ENCODE measurements at regions not wholly inside any gene's neighbourhood (a gene's known extent, or its start where the extent isn't known, plus 50 kb on each side); places are given as distances from the start of the nearest gene placed in this dataset.

- DNase-seq (ENCODE audit: low spot score), result peak; percentile 92
Observed at GRCh38 chr14:104341532-104342434, 203.4 kb downstream of the KIF26A start.

GRCh38 chr14:104342435-104343293 lies 204.3 kb downstream of the KIF26A start:
- no peak for DNase-seq (ENCODE audit: low spot score)

GRCh38 chr14:104343294-104343625 lies 204.9 kb downstream of the KIF26A start:
- DNase-seq (ENCODE audit: low spot score), result no peak

GRCh38 chr14:104343690-104344640 lies 205.6 kb downstream of the KIF26A start:
- no peak for DNase-seq (ENCODE audit: low spot score)

GRCh38 chr14:104344818-104345620 lies 206.6 kb downstream of the KIF26A start:
- no peak for DNase-seq (ENCODE audit: low spot score)

- DNase-seq (ENCODE audit: low spot score), result no peak
Observed at GRCh38 chr14:104345621-104346462, 207.5 kb downstream of the KIF26A start.

GRCh38 chr14:104346608-104347007 lies 208.2 kb downstream of the KIF26A start:
- no peak for DNase-seq (ENCODE audit: low spot score)

- no peak for DNase-seq (ENCODE audit: low spot score)
Observed at GRCh38 chr14:104348741-104349140, 210.4 kb downstream of the KIF26A start.

GRCh38 chr14:104349950-104350349 lies 211.6 kb downstream of the KIF26A start:
- no peak for DNase-seq (ENCODE audit: low spot score)

- no peak for DNase-seq (ENCODE audit: low spot score)
Observed at GRCh38 chr14:104350463-104351185, 212.2 kb downstream of the KIF26A start.

- DNase-seq (ENCODE audit: low spot score), result no peak
Observed at GRCh38 chr14:104351849-104352492, 213.6 kb downstream of the KIF26A start.

GRCh38 chr14:104352493-104353220 lies 214.3 kb downstream of the KIF26A start:
- DNase-seq (ENCODE audit: low spot score), result no peak

- DNase-seq (ENCODE audit: low spot score), result no peak
Observed at GRCh38 chr14:104353221-104353920, 215.0 kb downstream of the KIF26A start.

- no peak for DNase-seq (ENCODE audit: low spot score)
Observed at GRCh38 chr14:104353921-104354701, 215.7 kb downstream of the KIF26A start.

- DNase-seq (ENCODE audit: low spot score), result no peak
Observed at GRCh38 chr14:104355101-104356019, 217.0 kb downstream of the KIF26A start.
